ENCODE measurements at regions not wholly inside any gene's neighbourhood (a gene's known extent, or its start where the extent isn't known, plus 50 kb on each side); places are given as distances from the start of the nearest gene placed in this dataset.

DNA sequence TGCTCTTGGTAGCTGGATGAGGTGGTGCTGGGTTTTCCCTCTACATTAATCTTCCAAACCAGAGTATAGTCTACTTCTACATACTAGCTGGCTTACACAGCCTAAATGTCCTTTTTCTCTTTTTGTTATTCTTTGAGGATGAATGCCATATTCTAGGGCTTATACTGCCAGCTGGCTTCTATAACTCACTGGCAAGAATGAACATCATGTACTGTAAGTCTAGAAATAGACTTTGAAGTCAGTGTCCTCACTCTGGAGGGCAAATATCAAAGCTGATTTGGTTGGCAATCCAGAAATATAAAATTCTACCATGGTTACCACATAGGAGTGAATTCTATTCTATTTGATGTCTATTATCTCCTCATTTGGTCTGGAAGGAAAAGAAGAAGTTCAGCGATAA lies 251.7 kb upstream of the TYRP1 start:
- no peak for TF ChIP-seq POLR2A (IDR thresholded peaks at IDR 0.05)
- TF ChIP-seq, protein P1, sequence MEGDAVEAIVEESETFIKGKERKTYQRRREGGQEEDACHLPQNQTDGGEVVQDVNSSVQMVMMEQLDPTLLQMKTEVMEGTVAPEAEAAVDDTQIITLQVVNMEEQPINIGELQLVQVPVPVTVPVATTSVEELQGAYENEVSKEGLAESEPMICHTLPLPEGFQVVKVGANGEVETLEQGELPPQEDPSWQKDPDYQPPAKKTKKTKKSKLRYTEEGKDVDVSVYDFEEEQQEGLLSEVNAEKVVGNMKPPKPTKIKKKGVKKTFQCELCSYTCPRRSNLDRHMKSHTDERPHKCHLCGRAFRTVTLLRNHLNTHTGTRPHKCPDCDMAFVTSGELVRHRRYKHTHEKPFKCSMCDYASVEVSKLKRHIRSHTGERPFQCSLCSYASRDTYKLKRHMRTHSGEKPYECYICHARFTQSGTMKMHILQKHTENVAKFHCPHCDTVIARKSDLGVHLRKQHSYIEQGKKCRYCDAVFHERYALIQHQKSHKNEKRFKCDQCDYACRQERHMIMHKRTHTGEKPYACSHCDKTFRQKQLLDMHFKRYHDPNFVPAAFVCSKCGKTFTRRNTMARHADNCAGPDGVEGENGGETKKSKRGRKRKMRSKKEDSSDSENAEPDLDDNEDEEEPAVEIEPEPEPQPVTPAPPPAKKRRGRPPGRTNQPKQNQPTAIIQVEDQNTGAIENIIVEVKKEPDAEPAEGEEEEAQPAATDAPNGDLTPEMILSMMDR (IDR thresholded peaks at IDR 0.05) = no peak
